ENCODE measurements at regions not wholly inside any gene's neighbourhood (a gene's known extent, or its start where the extent isn't known, plus 50 kb on each side); places are given as distances from the start of the nearest gene placed in this dataset.

GRCh38 chr4:18533262-18533775 is 511.8 kb upstream of the LCORL start:
- no peak for DNase-seq (ENCODE audit: low read depth)
- TF ChIP-seq CTCF (conservative IDR thresholded peaks at IDR 0.05; ENCODE audit: low read depth, low read length): no peak
- H3K4me3 ChIP-seq (ENCODE audit: low read depth, low read length): no peak overlapping the region

GRCh38 chr4:18531731-18532130 is 510.2 kb upstream of the LCORL start:
- TF ChIP-seq CTCF (conservative IDR thresholded peaks at IDR 0.05; ENCODE audit: low read depth, low read length): no peak
- H3K4me3 ChIP-seq (ENCODE audit: low read depth, low read length): no peak overlapping the region
- DNase-seq (ENCODE audit: low read depth): no peak

- no peak for DNase-seq (ENCODE audit: low read depth)
- H3K4me3 ChIP-seq (ENCODE audit: low read depth, low read length): no peak overlapping the region
- no peak for TF ChIP-seq CTCF (conservative IDR thresholded peaks at IDR 0.05; ENCODE audit: low read depth, low read length)
These were observed 507.9 kb upstream of the LCORL start for GRCh38 chr4:18529482-18529881.

GRCh38 chr4:18524667-18525066 is 503.1 kb upstream of the LCORL start:
- DNase-seq (ENCODE audit: low read depth): no peak
- no peak for TF ChIP-seq CTCF (conservative IDR thresholded peaks at IDR 0.05; ENCODE audit: low read depth, low read length)
- H3K4me3 ChIP-seq (ENCODE audit: low read depth, low read length): no peak overlapping the region

GRCh38 chr4:18518098-18518497 is 496.5 kb upstream of the LCORL start:
- TF ChIP-seq CTCF (conservative IDR thresholded peaks at IDR 0.05; ENCODE audit: low read depth, low read length): no peak
- no peak overlapping the region for H3K4me3 ChIP-seq (ENCODE audit: low read depth, low read length)
- no peak for DNase-seq (ENCODE audit: low read depth)

- H3K4me3 ChIP-seq (ENCODE audit: low read depth, low read length): no peak overlapping the region
- no peak for DNase-seq (ENCODE audit: low read depth)
- TF ChIP-seq CTCF (conservative IDR thresholded peaks at IDR 0.05; ENCODE audit: low read depth, low read length): no peak
These were observed 492.3 kb upstream of the LCORL start for GRCh38 chr4:18513861-18514260.

GRCh38 chr4:18512718-18513117 is 491.2 kb upstream of the LCORL start:
- TF ChIP-seq CTCF (conservative IDR thresholded peaks at IDR 0.05; ENCODE audit: low read depth, low read length): no peak
- DNase-seq (ENCODE audit: low read depth): no peak
- H3K4me3 ChIP-seq (ENCODE audit: low read depth, low read length): no peak overlapping the region

Measured in choroid plexus epithelial cell (primary cell).